Activated T-cell treated with anti-CD3 and anti-CD28 coated beads, Interleukin-2, amount 50 U/mL, for 48 hours (primary cell): ENCODE measurements at regions not wholly inside any gene's neighbourhood (a gene's known extent, or its start where the extent isn't known, plus 50 kb on each side); places are given as distances from the start of the nearest gene placed in this dataset.

Experiments used
- DNase-seq, 2 experiments: peaks; one replicate each; pipeline ENCODE4 v3.0.0-alpha.2; 2020

GRCh38 chr2:156158808-156159207 lies 173.7 kb downstream of the NR4A2 start:
- DNase-seq: no peak

- DNase-seq: no peak
These were observed 174.9 kb downstream of the NR4A2 start for GRCh38 chr2:156157670-156158069.

GRCh38 chr2:156156580-156156979 lies 175.9 kb downstream of the NR4A2 start:
- no peak for DNase-seq

GRCh38 chr2:156155319-156155718 lies 177.2 kb downstream of the NR4A2 start:
- DNase-seq: no peak

GRCh38 chr2:156151351-156151750 lies 181.2 kb downstream of the NR4A2 start:
- DNase-seq: no peak

GRCh38 chr2:156147594-156148330 lies 184.8 kb downstream of the NR4A2 start:
- DNase-seq: no peak

GRCh38 chr2:156145976-156146375 lies 186.5 kb downstream of the NR4A2 start:
- no peak for DNase-seq

- no peak for DNase-seq
These were observed 187.1 kb downstream of the NR4A2 start for GRCh38 chr2:156145469-156145868.

- no peak for DNase-seq
These were observed 196.0 kb downstream of the NR4A2 start for GRCh38 chr2:156136566-156136965.

- DNase-seq: no peak
These were observed 197.6 kb downstream of the NR4A2 start for GRCh38 chr2:156134887-156135286.

GRCh38 chr2:156132941-156133340 lies 199.6 kb downstream of the NR4A2 start:
- DNase-seq: no peak

GRCh38 chr2:156132130-156132529 lies 200.4 kb downstream of the NR4A2 start:
- no peak for DNase-seq

GRCh38 chr2:156129227-156129626 lies 203.3 kb downstream of the NR4A2 start:
- DNase-seq: no peak

- no peak for DNase-seq
These were observed 207.5 kb downstream of the NR4A2 start for GRCh38 chr2:156125018-156125417.

- no peak for DNase-seq
These were observed 208.1 kb downstream of the NR4A2 start for GRCh38 chr2:156124458-156124857.

- no peak for DNase-seq
These were observed 213.6 kb downstream of the NR4A2 start for GRCh38 chr2:156118753-156119416.

GRCh38 chr2:156116113-156116512 lies 216.4 kb downstream of the NR4A2 start:
- DNase-seq: no peak

GRCh38 chr2:156115338-156115737 lies 217.2 kb downstream of the NR4A2 start:
- no peak for DNase-seq

GRCh38 chr2:156112323-156112722 lies 220.2 kb downstream of the NR4A2 start:
- DNase-seq: no peak

- peak; percentile 22 to 26 for DNase-seq
These were observed 221.6 kb downstream of the NR4A2 start for GRCh38 chr2:156110890-156111289.

- DNase-seq: no peak
These were observed 233.1 kb downstream of the NR4A2 start for GRCh38 chr2:156099382-156099781.

GRCh38 chr2:156098506-156098905 lies 234.0 kb downstream of the NR4A2 start:
- no peak for DNase-seq

GRCh38 chr2:156088587-156088986 lies 243.9 kb downstream of the NR4A2 start:
- DNase-seq: no peak

GRCh38 chr2:156087875-156088274 lies 244.6 kb downstream of the NR4A2 start:
- no peak for DNase-seq
